HL-60 (cell line): ENCODE measurements at regions not wholly inside any gene's neighbourhood (a gene's known extent, or its start where the extent isn't known, plus 50 kb on each side); places are given as distances from the start of the nearest gene placed in this dataset.

Experiments
- DNase-seq, 2 experiments: peaks; one replicate each; pipeline ENCODE4 v3.0.0-alpha.2; 2010 to 2020; ENCODE audit warnings: low read depth in 1 of 2, low spot score in 1 of 2
- H3K27ac ChIP-seq: fragments of 250-450 bp; sonication (Bioruptor Pico); replicated peaks from 2 replicates; pipeline ENCODE4 v1.5.1; 2020; ENCODE audit warnings: mild to moderate bottlenecking, moderate library complexity
- H3K27me3 ChIP-seq: fragments of 250-450 bp; sonication (Bioruptor Pico); 2 replicates; pipeline ENCODE4 v1.5.1; 2021; ENCODE audit warnings: mild to moderate bottlenecking, moderate library complexity; ENCODE audit not compliant: insufficient read depth, poor library complexity, severe bottlenecking
- H3K4me3 ChIP-seq: replicated peaks from 2 replicates; pipeline ENCODE4 v1.5.1; 2011; ENCODE audit warnings: mild to moderate bottlenecking, control low read depth, low read length; ENCODE audit not compliant: insufficient read depth
- CTCF ChIP-seq: IDR thresholded peaks from one replicate; pipeline ENCODE4 v1.5.1; 2011; ENCODE audit warnings: low read length, control low read depth, inconsistent platforms; ENCODE audit not compliant: insufficient read depth
- GABPA ChIP-seq: IDR thresholded peaks from 2 replicates; pipeline ENCODE4 v1.6.1; 2012; ENCODE audit warnings: low read depth
- POLR2AphosphoS5 ChIP-seq: IDR thresholded peaks from 2 replicates; pipeline ENCODE4 v1.6.1; 2012; ENCODE audit warnings: low read depth
- SPI1 ChIP-seq: IDR thresholded peaks from 2 replicates; pipeline ENCODE4 v1.6.1; 2012; ENCODE audit warnings: low read depth, mild to moderate bottlenecking, borderline replicate concordance
- TF ChIP-seq, protein P1 (sequence below): IDR thresholded peaks from 2 replicates; pipeline ENCODE4 v1.6.1; 2012; ENCODE audit warnings: low read depth; ENCODE audit not compliant: insufficient replicate concordance

DNA sequence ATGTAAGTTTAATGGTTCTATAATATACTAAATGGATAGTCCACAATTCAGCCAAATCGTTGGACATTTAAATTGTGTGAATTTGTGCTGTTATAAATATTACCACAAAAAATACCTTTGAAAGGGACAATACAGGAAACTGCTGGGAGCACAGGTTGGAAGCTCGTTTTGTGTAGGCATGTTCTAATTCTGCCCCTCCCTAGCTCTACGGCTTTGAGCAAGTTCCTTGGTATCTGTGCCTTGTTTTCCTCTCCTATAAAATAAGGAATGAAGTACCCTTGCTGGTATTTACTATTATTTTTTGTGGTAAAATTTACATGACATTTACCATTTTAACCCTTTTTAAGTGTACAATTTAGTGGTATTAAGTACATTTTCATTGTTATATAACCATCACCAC is 102.6 kb upstream of the SLC7A1 start:
- no peak overlapping the region for H3K4me3 ChIP-seq
- DNase-seq, result no peak
- no peak overlapping the region for H3K27ac ChIP-seq
- TF ChIP-seq CTCF (no peak), POLR2AphosphoS5 (no peak), SPI1 (no peak), GABPA (no peak)
- TF ChIP-seq, protein P1, sequence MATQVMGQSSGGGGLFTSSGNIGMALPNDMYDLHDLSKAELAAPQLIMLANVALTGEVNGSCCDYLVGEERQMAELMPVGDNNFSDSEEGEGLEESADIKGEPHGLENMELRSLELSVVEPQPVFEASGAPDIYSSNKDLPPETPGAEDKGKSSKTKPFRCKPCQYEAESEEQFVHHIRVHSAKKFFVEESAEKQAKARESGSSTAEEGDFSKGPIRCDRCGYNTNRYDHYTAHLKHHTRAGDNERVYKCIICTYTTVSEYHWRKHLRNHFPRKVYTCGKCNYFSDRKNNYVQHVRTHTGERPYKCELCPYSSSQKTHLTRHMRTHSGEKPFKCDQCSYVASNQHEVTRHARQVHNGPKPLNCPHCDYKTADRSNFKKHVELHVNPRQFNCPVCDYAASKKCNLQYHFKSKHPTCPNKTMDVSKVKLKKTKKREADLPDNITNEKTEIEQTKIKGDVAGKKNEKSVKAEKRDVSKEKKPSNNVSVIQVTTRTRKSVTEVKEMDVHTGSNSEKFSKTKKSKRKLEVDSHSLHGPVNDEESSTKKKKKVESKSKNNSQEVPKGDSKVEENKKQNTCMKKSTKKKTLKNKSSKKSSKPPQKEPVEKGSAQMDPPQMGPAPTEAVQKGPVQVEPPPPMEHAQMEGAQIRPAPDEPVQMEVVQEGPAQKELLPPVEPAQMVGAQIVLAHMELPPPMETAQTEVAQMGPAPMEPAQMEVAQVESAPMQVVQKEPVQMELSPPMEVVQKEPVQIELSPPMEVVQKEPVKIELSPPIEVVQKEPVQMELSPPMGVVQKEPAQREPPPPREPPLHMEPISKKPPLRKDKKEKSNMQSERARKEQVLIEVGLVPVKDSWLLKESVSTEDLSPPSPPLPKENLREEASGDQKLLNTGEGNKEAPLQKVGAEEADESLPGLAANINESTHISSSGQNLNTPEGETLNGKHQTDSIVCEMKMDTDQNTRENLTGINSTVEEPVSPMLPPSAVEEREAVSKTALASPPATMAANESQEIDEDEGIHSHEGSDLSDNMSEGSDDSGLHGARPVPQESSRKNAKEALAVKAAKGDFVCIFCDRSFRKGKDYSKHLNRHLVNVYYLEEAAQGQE, result no peak
- no peaks in the 10 kb centered on the region for H3K27me3 ChIP-seq

DNA sequence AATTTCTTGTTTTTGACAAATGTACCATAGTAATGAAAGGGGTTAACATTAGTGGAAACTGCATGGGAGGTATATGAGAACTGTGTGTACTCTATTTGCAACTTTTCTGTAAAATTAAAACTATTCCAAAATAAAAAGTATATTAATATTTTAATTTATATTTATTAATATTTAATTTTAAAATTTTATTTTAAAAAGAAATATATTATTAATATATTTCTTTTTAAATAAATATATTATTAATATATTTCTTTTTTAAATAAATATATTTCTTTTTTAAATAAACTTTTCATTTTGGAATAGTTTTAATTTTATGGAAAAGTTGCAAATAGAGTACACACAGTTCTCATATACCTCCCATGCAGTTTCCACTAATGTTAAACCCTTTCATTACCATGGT is 101.1 kb upstream of the SLC7A1 start:
- no peak overlapping the region for H3K4me3 ChIP-seq
- no peak for DNase-seq
- no peaks in the 10 kb centered on the region for H3K27me3 ChIP-seq
- H3K27ac ChIP-seq, result no peak overlapping the region
- TF ChIP-seq, protein P1, result no peak
- TF ChIP-seq POLR2AphosphoS5, result no peak
- no peak for TF ChIP-seq GABPA
- TF ChIP-seq CTCF, result no peak
- no peak for TF ChIP-seq SPI1

- Histone ChIP-seq H3K27me3 (no peaks in the 10 kb centered on the region), H3K4me3 (no peak overlapping the region), H3K27ac (no peak overlapping the region)
- no peak for TF ChIP-seq POLR2AphosphoS5
- no peak for TF ChIP-seq SPI1
- TF ChIP-seq GABPA, result no peak
- no peak for TF ChIP-seq CTCF
- TF ChIP-seq, protein P1, result no peak
- DNase-seq, result no peak
Measured at GRCh38 chr13:29693275-29693945, 97.9 kb upstream of the SLC7A1 start.
